ENCODE measurements at regions not wholly inside any gene's neighbourhood (a gene's known extent, or its start where the extent isn't known, plus 50 kb on each side); places are given as distances from the start of the nearest gene placed in this dataset.

DNA sequence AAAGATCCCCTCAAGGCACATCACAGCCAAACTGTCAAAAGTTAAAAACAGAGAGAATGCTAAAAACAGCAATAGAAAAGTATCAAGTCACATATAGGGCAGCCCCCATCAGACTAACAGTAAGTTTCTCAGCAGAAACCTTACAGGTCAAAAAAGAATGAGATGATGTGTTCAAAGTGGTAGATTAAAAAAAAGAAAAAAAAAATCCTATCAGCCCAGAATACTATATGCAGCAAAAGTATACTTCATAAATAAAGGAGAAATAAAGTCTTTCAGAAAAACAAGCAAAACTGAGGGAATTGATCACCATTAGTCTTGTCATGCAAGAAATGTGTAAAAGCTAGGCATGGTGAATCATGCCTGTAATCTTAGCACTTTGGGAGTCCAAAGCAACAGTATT, 99.9 kb upstream of the RAD23B start:
- Histone ChIP-seq H3K4me3 (no peak overlapping the region), H3K9me3 (no peaks in the 10 kb centered on the region), H3K4me1 (no peaks in the 10 kb centered on the region), H3K36me3 (no peaks in the 10 kb centered on the region), H3K27ac (no peak overlapping the region), H3K27me3 (no peaks in the 10 kb centered on the region)
- TF ChIP-seq, protein P1, sequence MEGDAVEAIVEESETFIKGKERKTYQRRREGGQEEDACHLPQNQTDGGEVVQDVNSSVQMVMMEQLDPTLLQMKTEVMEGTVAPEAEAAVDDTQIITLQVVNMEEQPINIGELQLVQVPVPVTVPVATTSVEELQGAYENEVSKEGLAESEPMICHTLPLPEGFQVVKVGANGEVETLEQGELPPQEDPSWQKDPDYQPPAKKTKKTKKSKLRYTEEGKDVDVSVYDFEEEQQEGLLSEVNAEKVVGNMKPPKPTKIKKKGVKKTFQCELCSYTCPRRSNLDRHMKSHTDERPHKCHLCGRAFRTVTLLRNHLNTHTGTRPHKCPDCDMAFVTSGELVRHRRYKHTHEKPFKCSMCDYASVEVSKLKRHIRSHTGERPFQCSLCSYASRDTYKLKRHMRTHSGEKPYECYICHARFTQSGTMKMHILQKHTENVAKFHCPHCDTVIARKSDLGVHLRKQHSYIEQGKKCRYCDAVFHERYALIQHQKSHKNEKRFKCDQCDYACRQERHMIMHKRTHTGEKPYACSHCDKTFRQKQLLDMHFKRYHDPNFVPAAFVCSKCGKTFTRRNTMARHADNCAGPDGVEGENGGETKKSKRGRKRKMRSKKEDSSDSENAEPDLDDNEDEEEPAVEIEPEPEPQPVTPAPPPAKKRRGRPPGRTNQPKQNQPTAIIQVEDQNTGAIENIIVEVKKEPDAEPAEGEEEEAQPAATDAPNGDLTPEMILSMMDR (IDR thresholded peaks at IDR 0.05), result no peak
- DNase-seq (no peak), ATAC-seq (no peak)
- intact Hi-C loops (cut with DNase I), result no loop called here

DNA sequence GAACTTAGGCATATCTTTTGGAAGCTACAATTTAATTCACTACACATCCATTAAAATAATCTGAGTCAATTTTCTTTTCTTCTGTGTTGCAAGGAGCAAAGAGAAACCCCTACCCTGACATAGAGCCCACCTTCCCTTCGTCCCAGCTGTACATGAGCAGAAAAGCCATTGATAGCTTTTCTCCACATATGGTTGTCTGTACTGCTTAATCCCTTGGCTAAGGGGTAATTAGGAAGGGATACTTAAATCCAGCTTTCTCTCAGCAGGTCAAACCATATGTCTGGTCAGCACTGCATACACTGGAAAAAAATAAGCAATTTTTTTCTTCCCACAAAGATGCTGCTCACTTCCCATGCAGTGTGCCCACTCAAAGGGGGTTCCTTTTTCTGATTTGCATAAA, 94.7 kb upstream of the RAD23B start:
- Histone ChIP-seq H3K4me1 (no peaks in the 10 kb centered on the region), H3K9me3 (no peaks in the 10 kb centered on the region), H3K27ac (no peak overlapping the region), H3K4me3 (no peak overlapping the region), H3K36me3 (no peaks in the 10 kb centered on the region), H3K27me3 (no peaks in the 10 kb centered on the region)
- TF ChIP-seq, protein P1 (IDR thresholded peaks at IDR 0.05), result no peak
- intact Hi-C loops (cut with DNase I), result no loop called here
- DNase-seq (no peak), ATAC-seq (no peak)

DNA sequence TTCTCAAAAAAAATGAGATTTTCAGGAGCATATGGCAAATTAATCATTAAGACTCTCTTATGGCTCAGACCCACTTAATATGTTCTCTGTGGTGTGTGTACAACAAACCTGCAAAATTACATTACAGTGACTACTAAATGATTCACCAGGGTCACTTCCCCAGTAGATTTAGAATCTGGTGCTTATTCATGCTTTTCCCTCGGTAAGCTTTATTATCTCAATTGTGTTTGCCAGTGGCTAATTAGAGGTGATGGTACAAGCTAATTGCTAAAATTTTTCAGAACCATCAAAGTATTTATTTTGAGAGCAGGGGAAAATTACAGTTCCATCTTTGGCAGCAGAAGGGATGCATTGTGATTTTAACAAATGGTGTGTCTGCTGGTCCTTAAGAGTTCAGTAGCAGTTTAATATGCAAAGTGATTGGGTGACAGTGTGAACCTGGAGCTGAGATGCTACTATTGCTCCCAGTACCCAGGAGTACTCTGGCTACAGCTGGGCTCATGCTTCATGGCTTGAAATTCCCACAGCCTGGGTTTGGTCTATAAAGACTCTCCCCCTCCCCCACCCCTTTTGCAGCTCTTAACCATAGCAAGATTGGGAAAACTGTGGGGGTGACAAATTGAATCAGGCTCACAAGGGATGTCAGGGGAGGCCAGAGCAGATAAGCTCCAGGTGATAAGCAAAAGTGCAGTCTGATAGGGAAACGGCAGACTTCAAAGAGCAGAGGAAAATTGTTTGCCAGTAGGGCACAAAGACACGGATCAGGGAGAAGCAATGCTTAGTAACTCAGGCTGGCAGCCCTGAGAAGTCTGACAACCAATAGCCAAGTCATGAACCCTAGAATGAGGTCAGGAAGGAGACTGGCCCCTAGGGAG, 92.8 kb upstream of the RAD23B start:
- H3K27me3 ChIP-seq, result no peaks in the 10 kb centered on the region
- TF ChIP-seq, protein P1 (IDR thresholded peaks at IDR 0.05), result no peak
- no peak for ATAC-seq
- H3K9me3 ChIP-seq, result no peaks in the 10 kb centered on the region
- no peak overlapping the region for H3K27ac ChIP-seq
- intact Hi-C loops (cut with DNase I), result no loop called here
- DNase-seq, result no peak
- H3K4me3 ChIP-seq, result no peak overlapping the region
- no peaks in the 10 kb centered on the region for H3K4me1 ChIP-seq
- no peaks in the 10 kb centered on the region for H3K36me3 ChIP-seq

- no peak overlapping the region for H3K4me3 ChIP-seq
- H3K9me3 ChIP-seq, result no peaks in the 10 kb centered on the region
- no peaks in the 10 kb centered on the region for H3K4me1 ChIP-seq
- TF ChIP-seq, protein P1 (IDR thresholded peaks at IDR 0.05), result no peak
- H3K27me3 ChIP-seq, result no peaks in the 10 kb centered on the region
- ATAC-seq (no peak), DNase-seq (no peak)
- intact Hi-C loops (cut with DNase I), result no loop called here
- no peaks in the 10 kb centered on the region for H3K36me3 ChIP-seq
- H3K27ac ChIP-seq, result no peak overlapping the region
Observed at GRCh38 chr9:107190936-107191290, 92.2 kb upstream of the RAD23B start.

- no peak overlapping the region for H3K27ac ChIP-seq
- no peaks in the 10 kb centered on the region for H3K27me3 ChIP-seq
- H3K4me3 ChIP-seq, result no peak overlapping the region
- H3K4me1 ChIP-seq, result no peaks in the 10 kb centered on the region
- no peak for DNase-seq
- no peak for ATAC-seq
- intact Hi-C loops (cut with DNase I), result no loop called here
- no peaks in the 10 kb centered on the region for H3K9me3 ChIP-seq
- TF ChIP-seq, protein P1 (IDR thresholded peaks at IDR 0.05), result no peak
- no peaks in the 10 kb centered on the region for H3K36me3 ChIP-seq
Observed at GRCh38 chr9:107193251-107193650, 89.8 kb upstream of the RAD23B start.
